Tibial nerve (tissue), 4 donors: ENCODE measurements at regions not wholly inside any gene's neighbourhood (a gene's known extent, or its start where the extent isn't known, plus 50 kb on each side); places are given as distances from the start of the nearest gene placed in this dataset.
"Not testable (repeated sequence)": the region's sequence is repeated elsewhere in the genome, so short reads cannot be mapped to it uniquely, and the experiment has no call there.

ENCODE experiments used
- CTCF ChIP-seq, 5 experiments: fragments of 200-600 bp in 3 of 5; fragments of 450-650 bp in 2 of 5; sonication (generic) in 3 of 5; IDR thresholded peaks; one replicate each; pipeline ENCODE4 v1.5.1; 2016 to 2019; ENCODE audit warnings: antibody characterized with exemption in 5 of 5, mild to moderate bottlenecking in 3 of 5, moderate library complexity in 2 of 5
- EP300 ChIP-seq, 2 donors: sonication (generic); formaldehyde crosslinking; IDR thresholded peaks; one replicate each; pipeline ENCODE4 v1.6.1; 2017; ENCODE audit warnings: antibody characterized with exemption in 2 of 2, mild to moderate bottlenecking in 1 of 2

- not testable (repeated sequence) for TF ChIP-seq CTCF, EP300 (IDR thresholded peaks at IDR 0.05)
Observed at GRCh38 chr1:243067056-243067455, 188.0 kb downstream of the CEP170 start.
